GM06990 (cell line): ENCODE measurements at regions not wholly inside any gene's neighbourhood (a gene's known extent, or its start where the extent isn't known, plus 50 kb on each side); places are given as distances from the start of the nearest gene placed in this dataset.

ENCODE experiments used
- DNase-seq: peaks from one replicate; pipeline ENCODE4 v3.0.0-alpha.2; 2011; ENCODE audit not compliant: insufficient read length; ENCODE audit errors: extremely low read depth
- H3K27me3 ChIP-seq: replicated peaks from 2 replicates; pipeline ENCODE4 v1.6.0; 2011; ENCODE audit warnings: low read length; ENCODE audit not compliant: control insufficient read depth, insufficient read depth
- H3K36me3 ChIP-seq: 2 replicates; pipeline ENCODE4 v1.5.1; 2011; ENCODE audit warnings: low read length; ENCODE audit not compliant: control insufficient read depth, insufficient read depth
- H3K4me3 ChIP-seq: replicated peaks from 2 replicates; pipeline ENCODE4 v1.5.1; 2011; ENCODE audit warnings: low read depth, mild to moderate bottlenecking, control low read depth, low read length
- CTCF ChIP-seq: IDR thresholded peaks from 2 replicates; pipeline ENCODE4 v1.5.1; 2011; ENCODE audit warnings: low read length, control low read depth, mild to moderate bottlenecking, inconsistent platforms; ENCODE audit not compliant: insufficient read depth, poor library complexity, severe bottlenecking

GRCh38 chr4:71156616-71157015 lies 163.2 kb downstream of the DCK start:
- no peaks in the 10 kb centered on the region for H3K36me3 ChIP-seq
- DNase-seq, result no peak
- no peak for TF ChIP-seq CTCF
- H3K27me3 ChIP-seq, result no peaks in the 10 kb centered on the region
- no peak overlapping the region for H3K4me3 ChIP-seq

- Histone ChIP-seq H3K27me3 (no peaks in the 10 kb centered on the region), H3K4me3 (no peak overlapping the region), H3K36me3 (no peaks in the 10 kb centered on the region)
- no peak for DNase-seq
- no peak for TF ChIP-seq CTCF
These were observed 168.9 kb downstream of the DCK start for GRCh38 chr4:71162386-71162785.

- H3K36me3 ChIP-seq, result no peaks in the 10 kb centered on the region
- DNase-seq, result no peak
These were observed 169.9 kb downstream of the DCK start for GRCh38 chr4:71163317-71163716.

DNA sequence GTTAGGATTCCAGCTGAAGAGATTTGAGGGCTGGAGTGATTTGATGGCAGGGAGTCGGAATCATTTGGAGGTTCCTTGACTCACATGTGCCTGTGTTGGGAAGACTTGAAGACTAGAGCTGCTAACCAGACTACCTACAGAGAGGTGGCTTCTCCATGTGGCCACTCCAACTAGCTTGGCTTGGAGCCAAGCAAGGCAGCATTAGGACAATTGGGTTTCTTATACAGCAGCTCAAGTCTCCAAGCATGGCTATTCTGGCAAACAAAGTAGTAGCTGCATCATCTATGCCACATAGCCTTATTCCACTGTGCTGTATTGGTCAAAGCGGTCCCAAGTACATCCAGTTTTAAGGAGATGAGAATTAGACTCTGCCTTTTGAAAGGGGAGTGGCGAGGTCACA lies 171.7 kb upstream of the SLC4A4 start:
- H3K27me3 ChIP-seq, result no peaks in the 10 kb centered on the region
- no peak for TF ChIP-seq CTCF
- H3K36me3 ChIP-seq, result no peaks in the 10 kb centered on the region
- DNase-seq, result no peak
- no peak overlapping the region for H3K4me3 ChIP-seq

More at GRCh38 chr4:71163317-71163716, 169.9 kb downstream of the DCK start:
- Histone ChIP-seq H3K4me3 (no peak overlapping the region), H3K27me3 (no peaks in the 10 kb centered on the region)
- no peak for TF ChIP-seq CTCF

- TF ChIP-seq CTCF, result no peak
- DNase-seq, result no peak
- no peaks in the 10 kb centered on the region for H3K27me3 ChIP-seq
- H3K4me3 ChIP-seq, result no peak overlapping the region
- H3K36me3 ChIP-seq, result no peaks in the 10 kb centered on the region
These were observed 167.2 kb upstream of the SLC4A4 start for GRCh38 chr4:71171592-71171991.

- no peak overlapping the region for H3K4me3 ChIP-seq
- no peaks in the 10 kb centered on the region for H3K36me3 ChIP-seq
- no peak for DNase-seq
- TF ChIP-seq CTCF, result no peak
- no peaks in the 10 kb centered on the region for H3K27me3 ChIP-seq
These were observed 157.5 kb upstream of the SLC4A4 start for GRCh38 chr4:71181332-71181731.
